ENCODE measurements at regions not wholly inside any gene's neighbourhood (a gene's known extent, or its start where the extent isn't known, plus 50 kb on each side); places are given as distances from the start of the nearest gene placed in this dataset.

- no peak for DNase-seq (ENCODE audit: low read depth)
- no peak for TF ChIP-seq CTCF (conservative IDR thresholded peaks at IDR 0.05; ENCODE audit: low read depth, low read length)
- H3K4me3 ChIP-seq (ENCODE audit: low read depth, low read length): no peak overlapping the region
Observed at GRCh38 chr3:118766306-118766669, 268.4 kb downstream of the IGSF11 start.

- no peak for DNase-seq (ENCODE audit: low read depth)
- no peak for TF ChIP-seq CTCF (conservative IDR thresholded peaks at IDR 0.05; ENCODE audit: low read depth, low read length)
- H3K4me3 ChIP-seq (ENCODE audit: low read depth, low read length): no peak overlapping the region
Observed at GRCh38 chr3:118772036-118772435, 262.6 kb downstream of the IGSF11 start.

- DNase-seq (ENCODE audit: low read depth): no peak
- no peak for TF ChIP-seq CTCF (conservative IDR thresholded peaks at IDR 0.05; ENCODE audit: low read depth, low read length)
- H3K4me3 ChIP-seq (ENCODE audit: low read depth, low read length): no peak overlapping the region
Observed at GRCh38 chr3:118772547-118773011, 262.1 kb downstream of the IGSF11 start.

- DNase-seq (ENCODE audit: low read depth): no peak
- TF ChIP-seq CTCF (conservative IDR thresholded peaks at IDR 0.05; ENCODE audit: low read depth, low read length): no peak
- no peak overlapping the region for H3K4me3 ChIP-seq (ENCODE audit: low read depth, low read length)
Observed at GRCh38 chr3:118775021-118775420, 259.6 kb downstream of the IGSF11 start.

- peak; percentile 23 for DNase-seq (ENCODE audit: low read depth)
- no peak for TF ChIP-seq CTCF (conservative IDR thresholded peaks at IDR 0.05; ENCODE audit: low read depth, low read length)
Observed at GRCh38 chr3:118778201-118778600, 256.4 kb downstream of the IGSF11 start.

GRCh38 chr3:118781232-118781631 is 253.4 kb downstream of the IGSF11 start:
- TF ChIP-seq CTCF (conservative IDR thresholded peaks at IDR 0.05; ENCODE audit: low read depth, low read length): no peak
- no peak for DNase-seq (ENCODE audit: low read depth)
- no peak overlapping the region for H3K4me3 ChIP-seq (ENCODE audit: low read depth, low read length)

More at GRCh38 chr3:118778201-118778600, 256.4 kb downstream of the IGSF11 start:
- H3K4me3 ChIP-seq (ENCODE audit: low read depth, low read length): no peak overlapping the region

- H3K4me3 ChIP-seq (ENCODE audit: low read depth, low read length): no peak overlapping the region
- TF ChIP-seq CTCF (conservative IDR thresholded peaks at IDR 0.05; ENCODE audit: low read depth, low read length): no peak
- no peak for DNase-seq (ENCODE audit: low read depth)
Observed at GRCh38 chr3:118781839-118782238, 252.8 kb downstream of the IGSF11 start.

Measured in epithelial cell of proximal tubule (primary cell).